ENCODE measurements at regions not wholly inside any gene's neighbourhood (a gene's known extent, or its start where the extent isn't known, plus 50 kb on each side); places are given as distances from the start of the nearest gene placed in this dataset.

DNA sequence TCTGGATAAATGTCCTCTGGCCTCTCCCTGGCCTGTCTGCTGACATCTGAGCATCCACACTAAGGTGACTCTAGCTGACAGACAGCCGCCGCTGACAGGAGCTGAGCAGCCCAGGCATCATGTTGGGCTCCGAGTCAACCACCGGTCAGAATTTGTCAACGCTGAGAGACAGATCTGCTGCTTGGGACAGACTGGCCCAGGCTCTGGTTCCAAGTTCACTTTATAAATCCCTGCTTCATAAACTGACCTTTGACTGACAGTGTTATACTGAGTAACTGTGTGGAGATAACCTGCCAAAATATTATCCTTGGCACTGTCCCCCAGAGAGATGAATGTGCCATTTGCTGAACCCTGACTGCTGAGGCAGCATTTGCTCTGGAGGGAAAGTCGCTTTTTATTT lies 616.7 kb downstream of the NPHP4 start:
- DNase-seq, result no peak

DNA sequence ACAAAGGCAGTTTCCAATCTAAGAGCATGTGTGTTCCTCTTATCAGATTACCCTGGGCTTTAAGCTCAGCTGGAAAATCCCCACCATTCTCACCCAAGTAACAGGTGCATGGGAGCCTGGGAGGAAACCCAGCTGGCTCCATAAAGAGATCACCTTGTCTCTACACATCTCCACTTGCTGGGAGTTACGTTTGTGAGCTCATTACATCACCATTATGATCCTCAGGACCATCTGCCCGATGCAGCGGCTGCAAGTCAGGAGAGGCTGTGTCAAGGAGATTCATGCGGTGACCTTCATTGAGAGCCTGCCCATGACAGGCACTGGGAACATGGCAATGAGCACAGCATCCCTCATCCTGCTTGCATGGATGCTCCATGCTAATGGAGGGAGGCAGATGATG lies 618.0 kb downstream of the NPHP4 start:
- DNase-seq, result no peak

DNA sequence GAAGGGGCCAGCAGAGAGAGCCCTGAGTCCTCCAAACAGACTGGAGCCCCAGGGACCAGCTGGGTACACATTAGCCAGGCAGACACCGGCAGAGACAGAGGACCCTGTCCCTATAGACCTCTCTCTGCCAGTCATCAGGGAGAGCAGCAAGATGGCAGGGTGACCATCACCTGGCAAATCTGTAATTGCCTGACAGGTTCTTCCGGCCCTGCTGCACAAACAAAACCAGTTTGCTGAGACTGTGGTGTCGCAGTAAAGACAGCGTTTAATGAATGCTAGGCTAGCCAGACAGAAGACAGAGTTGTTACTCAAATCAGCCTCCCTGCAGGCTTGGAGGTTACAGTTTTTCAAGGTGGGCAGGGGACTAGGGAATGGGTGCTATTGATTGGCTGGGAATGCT lies 618.9 kb downstream of the NPHP4 start:
- DNase-seq, result no peak

DNA sequence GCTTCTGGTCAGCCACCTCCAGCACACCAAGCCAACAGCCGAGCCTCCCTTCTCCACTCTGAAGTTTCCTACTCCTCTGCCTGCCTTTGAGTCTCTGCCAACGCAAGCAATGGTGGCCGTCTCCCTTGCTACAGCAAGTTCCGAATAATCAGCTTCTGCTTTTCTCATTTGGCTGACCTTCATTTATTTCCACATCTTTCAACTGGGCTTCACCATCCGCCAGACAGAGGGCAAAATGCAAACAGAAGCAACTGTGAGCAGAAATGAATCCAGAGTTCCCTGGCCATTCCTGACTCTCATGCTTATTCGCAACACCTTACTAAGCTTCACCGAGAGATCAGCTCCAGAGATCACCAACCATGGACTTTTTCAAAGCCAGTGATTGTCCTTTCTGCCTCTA lies 621.0 kb downstream of the NPHP4 start:
- DNase-seq, result no peak

DNA sequence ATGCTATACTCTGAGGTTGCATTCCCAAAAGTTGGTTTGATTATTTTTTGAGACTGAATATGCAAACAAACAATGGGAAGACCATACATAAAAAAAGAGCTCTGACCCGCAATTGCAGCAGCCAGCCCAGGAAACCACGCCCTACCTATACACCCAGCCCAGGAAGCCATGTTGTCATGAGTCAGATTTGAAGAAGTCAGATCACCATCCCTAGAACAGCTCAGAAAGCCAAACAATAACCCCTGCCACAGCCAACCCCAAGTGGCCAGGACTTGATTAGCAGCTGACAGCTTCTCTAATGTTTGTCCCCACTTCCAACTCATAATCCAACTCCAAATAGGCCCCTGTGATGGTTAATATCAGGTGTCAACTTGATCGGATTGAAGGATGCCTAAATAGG lies 621.9 kb downstream of the NPHP4 start:
- DNase-seq, result no peak

DNA sequence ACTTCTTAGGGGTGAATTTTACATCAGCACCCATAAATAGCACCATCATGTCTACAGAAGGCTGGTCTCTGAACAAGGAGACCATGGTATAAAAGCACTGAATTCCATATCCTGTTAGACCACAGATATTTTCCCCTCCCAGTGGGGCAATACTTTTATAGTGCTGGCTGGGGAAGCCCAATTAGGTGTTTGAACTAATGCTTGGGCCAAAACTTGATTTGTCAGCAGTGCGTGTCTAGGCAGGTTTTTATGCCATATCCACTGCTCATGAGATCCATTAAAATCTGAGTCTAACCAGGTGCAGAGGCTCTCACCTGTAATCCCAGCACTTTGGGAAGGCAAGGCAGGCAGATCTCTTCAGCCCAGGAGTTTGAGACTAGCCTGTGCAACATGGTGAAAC lies 623.0 kb downstream of the NPHP4 start:
- DNase-seq, result no peak

DNA sequence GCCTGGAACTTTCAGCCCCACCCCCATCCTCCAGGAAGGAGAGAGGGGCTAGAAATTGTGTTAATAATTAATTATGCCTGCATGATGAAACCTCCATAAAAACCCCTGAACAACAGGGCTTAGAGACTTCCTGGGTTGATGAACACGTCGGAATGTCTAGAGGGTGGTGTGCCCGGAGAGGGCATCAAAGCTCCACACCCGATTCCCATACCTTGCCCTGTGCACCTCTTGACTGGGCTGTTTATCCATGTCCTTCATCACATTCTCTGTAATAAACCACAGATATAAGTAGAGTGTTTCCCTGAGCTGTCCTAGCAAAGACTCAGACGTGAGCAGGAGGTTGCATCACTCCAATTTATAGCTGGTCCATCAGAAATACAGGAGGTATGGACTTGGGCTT lies 624.0 kb downstream of the NPHP4 start:
- no peak for DNase-seq

DNA sequence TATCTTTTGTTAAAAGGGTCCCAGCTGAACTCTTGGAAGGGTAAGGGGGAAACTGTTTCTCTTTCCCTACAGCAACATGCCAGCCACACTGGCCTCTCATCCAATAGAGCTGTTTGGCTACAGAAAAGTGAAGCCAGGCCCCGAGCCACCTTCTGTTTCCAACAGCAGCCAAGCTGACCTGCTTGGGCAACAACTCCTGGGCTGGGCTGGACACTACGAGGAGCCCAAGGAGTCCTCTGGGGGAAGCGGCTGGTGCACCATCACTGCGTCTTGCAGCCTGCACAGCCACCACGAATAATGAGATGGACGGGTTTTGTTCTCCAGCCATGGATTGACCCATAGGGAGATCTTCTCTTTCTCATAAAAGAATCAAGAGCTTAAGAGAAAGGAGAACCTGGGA lies 624.9 kb downstream of the NPHP4 start:
- no peak for DNase-seq

DNA sequence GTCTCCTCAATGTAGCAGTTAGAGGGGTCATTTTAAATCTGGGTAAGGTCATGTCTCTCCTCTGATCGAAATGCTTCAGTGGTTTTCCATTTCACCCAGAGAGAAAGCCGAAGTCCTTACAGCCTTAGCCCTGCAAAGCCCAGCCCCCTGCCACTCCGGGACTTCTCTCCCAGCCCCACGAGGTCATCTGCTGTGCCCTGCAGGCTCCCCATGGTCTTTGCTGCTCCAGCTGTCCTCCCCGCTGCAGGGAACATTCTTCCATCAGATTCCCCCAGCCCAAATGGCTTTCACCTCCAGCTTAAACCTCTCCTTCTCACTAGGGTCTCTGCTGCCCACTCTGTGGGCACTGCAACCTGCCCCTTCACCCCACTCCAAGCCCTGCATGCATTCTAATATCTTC lies 626.5 kb downstream of the NPHP4 start:
- no peak for DNase-seq

DNA sequence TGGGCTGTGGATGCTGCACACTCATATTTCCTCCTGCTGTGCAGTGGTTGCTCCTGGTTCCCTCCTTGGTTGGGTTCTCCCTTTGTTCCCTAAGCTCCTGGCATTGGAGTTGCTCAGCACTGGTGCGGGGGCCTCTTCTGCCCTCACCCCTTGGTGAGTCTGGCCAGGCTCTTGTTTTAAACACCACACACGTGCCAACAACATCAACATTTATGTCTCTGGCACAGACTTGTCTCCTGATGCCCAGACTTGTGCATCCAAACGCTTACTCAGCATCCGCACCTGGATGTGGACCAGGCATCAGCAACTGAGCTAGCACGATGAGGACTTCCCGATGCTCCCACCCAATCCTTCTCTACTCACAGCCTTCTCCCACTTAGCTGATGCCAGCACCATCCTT lies 627.6 kb downstream of the NPHP4 start:
- no peak for DNase-seq

DNA sequence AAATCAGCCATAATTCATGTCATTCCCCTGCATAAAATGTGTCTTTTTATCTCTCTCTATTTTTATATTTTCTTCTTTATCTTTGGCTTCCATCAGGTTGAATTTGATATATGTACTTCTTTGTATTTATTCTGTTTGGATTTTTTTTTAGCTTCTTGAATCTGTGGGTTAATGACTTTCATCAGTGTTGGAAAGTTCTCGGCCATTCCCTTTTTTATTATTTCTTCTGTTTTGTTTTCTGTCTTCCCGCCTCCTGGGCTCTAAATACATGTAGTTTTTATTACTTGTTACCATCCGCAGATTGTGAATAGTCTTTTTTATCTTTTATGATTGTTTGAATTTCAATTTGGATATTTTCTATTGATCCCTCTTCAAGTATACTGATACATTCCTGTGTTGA lies 637.5 kb downstream of the NPHP4 start:
- no peak for DNase-seq

DNA sequence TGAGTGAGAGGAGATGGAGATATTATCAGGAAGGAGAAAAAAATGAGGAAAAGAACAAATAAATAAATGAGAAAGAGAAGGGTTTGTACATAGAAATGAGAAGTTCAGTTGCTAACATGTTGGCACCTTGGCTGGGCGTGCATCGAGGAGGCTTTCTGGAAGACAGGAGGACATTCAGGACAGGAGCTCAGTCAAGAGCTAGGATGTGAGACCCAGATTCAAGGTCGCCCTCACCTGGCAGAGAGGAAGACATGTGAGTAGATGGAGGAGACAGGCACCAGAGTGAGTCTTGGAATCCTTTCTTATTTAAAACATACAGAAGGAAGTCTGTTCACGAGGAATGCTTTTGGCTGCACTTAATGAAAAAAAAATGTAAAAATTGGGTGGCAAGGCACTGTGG lies 640.9 kb downstream of the NPHP4 start:
- DNase-seq, result no peak

DNA sequence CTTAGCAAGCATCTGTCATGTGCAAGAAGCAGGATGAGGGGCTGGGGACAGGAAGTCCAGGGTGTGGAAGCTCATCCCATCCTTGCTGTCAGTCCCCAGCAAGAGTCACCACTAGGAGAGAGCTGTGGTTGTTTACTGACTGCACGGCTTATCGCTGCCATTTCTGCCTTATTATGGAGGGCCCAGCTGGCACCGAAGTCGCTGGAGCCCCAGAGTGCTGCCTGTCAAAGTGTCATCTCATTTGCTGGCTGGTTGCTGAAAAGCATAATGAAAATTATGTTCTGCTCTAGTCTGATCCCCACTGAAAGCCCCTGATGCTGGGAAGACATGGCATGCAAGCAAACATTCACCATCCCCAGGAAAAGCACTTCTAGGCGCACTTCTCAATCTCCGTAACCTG lies 642.7 kb downstream of the NPHP4 start:
- DNase-seq, result no peak

DNA sequence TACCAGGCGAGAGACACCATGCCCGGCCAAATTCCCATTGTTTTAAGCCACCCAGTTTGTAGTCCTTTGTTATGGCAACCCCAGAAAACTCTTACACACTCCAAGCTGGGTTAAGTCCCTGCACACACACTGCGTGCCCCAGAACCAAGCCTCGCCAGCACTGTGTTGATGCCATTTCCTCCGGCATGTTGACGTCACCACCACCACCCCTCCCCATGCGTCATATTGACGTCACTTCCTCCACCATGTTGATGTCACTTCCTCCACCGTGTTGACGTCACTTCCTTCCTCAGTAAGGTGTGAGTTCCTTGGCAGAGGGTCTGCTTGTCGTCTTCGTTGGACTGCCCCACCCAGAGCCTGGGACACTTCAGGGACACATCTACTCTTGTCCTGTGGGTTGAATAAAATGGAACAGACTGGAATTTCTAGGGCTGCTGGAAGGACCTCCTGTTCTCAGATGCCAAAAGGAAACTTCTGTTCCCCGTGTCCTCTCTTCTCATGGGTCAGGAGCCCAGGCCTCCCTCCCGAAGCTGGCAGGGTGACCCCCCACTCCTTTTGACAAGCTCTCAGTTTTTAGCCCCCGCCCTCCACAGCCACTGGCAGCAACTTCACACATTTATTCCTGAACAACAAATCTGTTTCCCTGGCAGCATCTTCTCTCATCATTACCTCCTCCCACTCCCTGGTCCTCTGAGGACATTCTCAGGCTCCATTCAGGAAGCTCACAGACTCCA lies 643.3 kb downstream of the NPHP4 start:
- DNase-seq, result no peak

DNA sequence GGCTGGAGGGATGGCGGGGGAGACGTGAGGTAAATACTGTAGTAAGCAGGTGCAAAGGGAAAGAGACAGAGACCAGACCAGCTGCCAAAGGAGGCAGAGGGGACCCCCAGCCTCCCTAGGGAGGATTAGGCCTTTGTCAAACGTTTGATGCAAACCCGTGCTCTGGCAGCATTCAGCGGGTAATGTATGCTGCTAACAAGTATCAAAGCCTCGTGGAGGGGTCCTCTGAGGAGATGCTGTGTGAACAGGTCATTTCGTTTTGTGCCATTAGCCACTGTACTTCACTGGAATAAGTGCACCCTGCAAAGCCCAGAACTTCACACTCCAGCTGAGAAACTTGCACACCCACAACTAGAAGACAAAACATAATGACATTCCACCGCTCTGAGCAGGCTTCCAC lies 644.5 kb downstream of the NPHP4 start:
- no peak for DNase-seq

DNA sequence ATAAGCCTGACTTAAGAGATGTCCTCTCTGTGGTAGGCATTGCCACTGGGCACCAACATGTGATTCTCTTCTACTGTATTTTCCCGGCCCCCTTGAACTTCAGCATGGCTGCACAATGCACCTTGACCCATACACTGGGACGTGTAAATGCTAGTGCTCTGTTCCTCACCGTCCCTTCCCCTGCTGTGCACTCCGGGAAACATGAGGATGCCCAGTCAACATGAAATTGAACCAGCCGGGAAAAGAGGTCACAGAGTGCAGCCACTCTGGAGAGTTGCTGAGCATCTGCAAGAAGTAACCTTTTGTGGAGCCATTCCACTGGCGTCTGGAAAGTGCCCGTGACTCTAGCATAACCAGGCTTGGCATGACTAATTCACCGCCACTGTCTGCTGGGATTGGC lies 646.7 kb downstream of the NPHP4 start:
- no peak for DNase-seq

DNA sequence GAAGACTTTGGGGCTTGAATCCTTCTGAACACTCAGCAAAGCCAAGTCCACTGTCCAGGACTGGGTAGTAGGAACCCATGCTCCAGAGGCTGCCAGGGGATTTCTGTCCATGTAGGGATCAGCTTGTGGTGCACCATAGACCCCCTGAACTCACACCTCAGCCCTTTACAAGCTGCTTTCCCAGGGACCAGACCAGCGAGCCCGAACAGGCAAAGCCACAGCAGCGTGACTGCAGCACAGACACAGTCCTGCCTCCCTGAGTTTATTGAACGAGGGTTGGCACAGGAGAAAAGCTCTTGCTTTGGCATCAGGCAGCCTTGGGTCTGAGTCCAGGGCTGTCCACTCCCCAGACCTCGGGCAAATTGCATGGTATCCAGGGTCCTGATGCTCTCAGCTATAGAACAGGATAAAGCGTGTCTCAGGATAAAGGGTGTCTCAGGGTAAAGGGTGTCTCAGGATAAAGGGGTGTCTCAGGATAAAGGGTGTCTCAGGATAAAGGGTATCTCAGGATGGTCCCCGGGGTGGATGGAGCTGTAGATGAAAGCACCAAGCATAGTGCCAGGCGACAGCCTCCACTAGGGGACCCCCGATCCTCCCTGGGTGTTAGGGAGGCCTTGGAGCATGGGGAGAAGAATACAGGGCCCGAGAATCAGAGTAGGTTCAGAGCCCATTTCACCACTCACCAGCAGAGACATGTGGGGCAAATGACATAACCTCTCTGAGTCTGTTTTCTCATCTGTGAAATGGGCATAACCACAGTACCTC lies 648.8 kb downstream of the NPHP4 start:
- no peak for DNase-seq

DNA sequence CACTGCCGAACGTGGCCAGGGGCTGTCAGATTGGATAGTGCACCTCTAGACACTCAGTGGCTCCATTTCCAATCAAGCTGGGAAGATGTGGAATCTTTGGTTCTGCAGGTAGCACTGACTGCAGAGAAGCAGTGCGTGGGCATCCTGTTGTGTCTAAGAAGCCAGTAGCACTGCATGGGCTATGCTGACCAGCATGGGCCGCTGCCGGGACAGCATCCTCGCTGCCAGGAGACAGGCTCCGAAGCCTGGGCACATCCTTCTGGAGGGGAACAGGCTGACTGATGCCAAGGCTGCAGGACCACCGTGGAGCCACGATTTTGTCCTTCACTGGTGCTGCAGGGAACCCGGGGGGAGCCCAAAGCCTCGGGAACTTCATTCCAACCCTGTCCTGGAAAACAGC lies 649.4 kb downstream of the NPHP4 start:
- no peak for DNase-seq

DNA sequence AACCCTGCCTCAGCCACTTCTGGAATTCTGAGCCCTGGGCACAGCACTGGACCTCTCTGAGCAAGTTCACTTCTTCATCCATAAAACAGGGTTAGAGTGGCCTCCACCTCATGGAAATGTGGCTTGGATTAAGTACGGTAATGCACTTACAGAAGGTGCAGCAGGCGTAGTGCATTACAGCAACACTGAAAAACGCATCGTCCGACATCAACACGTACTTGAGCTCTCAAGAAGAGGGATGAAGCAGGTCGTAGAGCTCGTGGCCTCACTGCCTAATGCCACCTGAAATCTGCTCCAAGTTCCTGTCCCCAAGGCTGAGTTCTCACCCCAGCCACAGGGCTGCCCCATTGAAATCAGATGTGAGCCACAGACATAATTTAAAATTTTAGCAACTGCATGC lies 650.1 kb downstream of the NPHP4 start:
- no peak for DNase-seq

DNA sequence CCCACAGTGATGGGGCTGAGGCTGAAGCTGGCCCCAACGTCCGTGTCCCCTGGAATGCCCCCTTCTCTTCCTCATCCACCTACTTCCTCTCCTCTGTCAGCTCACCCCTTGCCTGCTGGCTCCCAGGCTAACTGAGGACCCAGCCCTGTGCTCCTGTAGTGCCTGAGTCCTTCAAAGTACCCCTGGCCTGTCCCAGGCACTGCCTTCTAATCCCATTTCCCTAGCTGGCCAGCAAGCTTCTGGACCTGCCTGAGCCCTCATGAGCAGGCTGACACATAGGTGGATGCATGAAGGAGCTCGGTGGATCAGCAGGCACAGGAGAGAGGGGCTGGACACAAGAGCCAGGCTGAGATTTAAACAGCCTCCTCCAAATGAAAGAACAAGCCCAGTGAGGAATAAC lies 650.8 kb downstream of the NPHP4 start:
- no peak for DNase-seq

DNA sequence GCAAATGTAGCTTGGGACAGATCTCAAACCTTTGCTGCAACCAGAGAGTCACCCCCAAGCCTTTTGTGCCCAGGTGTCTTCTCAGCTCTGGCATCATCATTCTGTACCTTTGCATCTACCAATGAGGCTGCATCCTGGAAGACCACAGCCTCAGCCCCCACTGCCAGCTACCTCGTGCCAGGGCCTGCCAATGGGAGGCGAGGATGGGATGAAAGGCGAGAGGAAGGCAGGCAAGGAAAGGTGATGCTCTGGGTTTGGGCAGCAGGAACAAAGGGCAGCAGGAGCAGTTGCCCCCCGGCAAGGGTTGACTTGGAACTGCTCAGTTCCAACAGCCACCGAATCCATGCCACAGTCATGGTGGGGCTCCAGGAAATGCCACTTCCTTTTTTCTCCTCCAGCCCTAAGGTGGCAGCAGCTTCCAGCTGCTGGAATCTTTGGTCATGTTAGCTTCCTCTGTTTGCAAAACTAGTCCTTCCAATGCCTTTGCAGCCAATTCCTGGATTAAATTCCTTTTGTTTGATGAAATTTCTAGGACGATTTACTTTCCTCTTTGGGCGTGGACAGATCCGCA lies 651.6 kb downstream of the NPHP4 start:
- no peak for DNase-seq

DNA sequence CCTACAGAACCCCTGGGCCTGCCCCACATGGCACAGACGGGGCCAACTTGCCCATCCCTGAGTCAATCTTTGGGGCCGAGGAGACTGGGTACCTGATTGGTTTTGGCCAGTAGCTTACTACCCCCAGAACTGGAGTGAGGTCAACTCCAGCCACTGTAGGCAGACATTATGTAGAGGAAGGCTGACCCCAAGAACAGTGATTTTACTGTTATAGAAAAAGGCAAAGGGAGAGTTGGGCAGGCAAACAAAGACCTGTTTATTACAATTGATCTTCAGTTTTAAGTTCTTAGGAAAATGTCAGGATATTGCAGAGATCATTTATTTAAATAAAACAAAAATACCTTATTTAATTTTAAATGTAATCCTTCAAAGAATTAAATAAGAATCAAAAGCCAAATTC lies 653.8 kb downstream of the NPHP4 start:
- DNase-seq, result no peak

DNA sequence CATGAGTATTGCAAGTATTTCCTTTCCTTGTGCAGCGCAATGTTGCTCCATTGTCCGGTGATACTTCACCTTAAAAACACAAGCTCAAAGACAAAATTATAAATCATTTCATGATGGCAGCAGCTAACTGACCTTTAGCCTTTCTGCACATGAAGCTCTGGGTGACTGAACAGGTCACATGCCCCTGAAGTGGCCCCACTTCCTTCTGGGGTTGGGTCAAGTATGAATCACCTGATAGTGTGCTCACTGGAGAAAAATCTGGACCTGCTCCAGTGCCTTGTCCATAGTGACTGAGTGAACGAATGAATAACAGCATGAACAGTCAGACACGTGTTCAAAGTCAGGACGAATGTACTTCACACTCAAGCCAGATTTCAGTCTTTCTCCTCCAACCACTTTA lies 658.9 kb downstream of the NPHP4 start:
- DNase-seq, result no peak

DNA sequence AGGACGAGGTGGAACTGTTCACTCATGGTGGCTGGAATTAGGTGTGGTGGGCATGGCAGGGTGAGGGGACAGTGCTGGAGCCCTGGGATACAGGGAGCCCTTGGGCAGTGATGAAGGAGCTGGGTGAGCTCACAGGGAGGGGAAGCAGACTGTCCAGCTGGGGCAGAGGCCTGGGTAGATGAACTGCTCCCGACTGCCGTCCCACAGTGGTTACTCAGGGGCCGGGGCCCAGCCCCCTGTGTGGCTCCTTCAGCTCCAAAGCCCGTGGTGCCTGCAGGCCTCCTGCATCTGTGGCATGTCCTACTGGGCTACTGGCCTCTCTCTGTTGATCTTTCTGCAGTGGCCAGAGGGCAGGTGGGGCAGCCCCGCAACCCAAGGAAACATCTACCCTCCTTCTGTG lies 661.1 kb downstream of the NPHP4 start:
- DNase-seq, result no peak

Data from skin of body (tissue), 1 donor.